GM23338 (cell line): ENCODE measurements at regions not wholly inside any gene's neighbourhood (a gene's known extent, or its start where the extent isn't known, plus 50 kb on each side); places are given as distances from the start of the nearest gene placed in this dataset.

ENCODE experiments used
- ATAC-seq: fragments of 200-7000 bp; cut with Tn5 transposase; 3 replicates; pipeline ENCODE4 v1.9.1; 2020
- DNase-seq: peaks from one replicate; pipeline ENCODE4 v3.0.0-alpha.2; 2015; ENCODE audit warnings: low spot score
- H2AFZ ChIP-seq: fragments of 200-600 bp; sonication (generic); 2 replicates; pipeline ENCODE4 v1.8.0; 2016; ENCODE audit warnings: antibody characterized with exemption, mild to moderate bottlenecking, moderate library complexity
- H3F3A ChIP-seq: fragments of 200-600 bp; sonication (generic); replicated peaks from 2 replicates; pipeline ENCODE4 v1.8.0; 2017; ENCODE audit warnings: antibody characterized with exemption, mixed run types, low read depth
- H3K27ac ChIP-seq: fragments of 200-600 bp; sonication (generic); 2 replicates; pipeline ENCODE4 v1.6.1; 2016; ENCODE audit warnings: low read depth
- H3K27me3 ChIP-seq: fragments of 200-600 bp; sonication (generic); 2 replicates; pipeline ENCODE4 v1.8.0; 2016; ENCODE audit warnings: mild to moderate bottlenecking, mixed run types, moderate library complexity; ENCODE audit not compliant: insufficient read depth
- H3K36me3 ChIP-seq: fragments of 200-600 bp; sonication (generic); 2 replicates; pipeline ENCODE4 v1.8.0; 2016; ENCODE audit warnings: mild to moderate bottlenecking; ENCODE audit not compliant: insufficient read depth
- H3K4me1 ChIP-seq: fragments of 200-600 bp; sonication (generic); 2 replicates; pipeline ENCODE4 v1.8.0; 2016; ENCODE audit warnings: mild to moderate bottlenecking, moderate library complexity; ENCODE audit not compliant: insufficient read depth
- H3K4me2 ChIP-seq: fragments of 200-600 bp; sonication (generic); 2 replicates; pipeline ENCODE4 v1.7.1; 2017; ENCODE audit warnings: mixed run types
- H3K4me3 ChIP-seq: fragments of 200-600 bp; sonication (generic); 2 replicates; pipeline ENCODE4 v1.6.1; 2016; ENCODE audit warnings: mixed run types
- H3K79me2 ChIP-seq: fragments of 200-600 bp; sonication (generic); replicated peaks from 2 replicates; pipeline ENCODE4 v1.8.0; 2017; ENCODE audit warnings: mild to moderate bottlenecking; ENCODE audit not compliant: insufficient read depth
- H3K9me2 ChIP-seq: fragments of 200-600 bp; sonication (generic); 2 replicates; pipeline ENCODE4 v1.8.0; 2017; ENCODE audit not compliant: insufficient read depth
- H4K20me1 ChIP-seq: fragments of 200-600 bp; sonication (generic); replicated peaks from 2 replicates; pipeline ENCODE4 v1.8.0; 2017; ENCODE audit warnings: mild to moderate bottlenecking; ENCODE audit not compliant: insufficient read depth
- H3K27ac Mint-ChIP-seq: 2 replicates; pipeline ENCODE4 v1.8.0; 2020; ENCODE audit warnings: inconsistent platforms, mild to moderate bottlenecking, moderate library complexity, mixed read lengths
- H3K27me3 Mint-ChIP-seq: 3 replicates; pipeline ENCODE4 v1.8.0; 2022; ENCODE audit warnings: low read depth, mild to moderate bottlenecking, moderate library complexity, mixed read lengths, inconsistent platforms; ENCODE audit not compliant: insufficient read depth, poor library complexity
- H3K36me3 Mint-ChIP-seq: 3 replicates; pipeline ENCODE4 v1.8.0; 2021; ENCODE audit warnings: low read depth, mild to moderate bottlenecking, inconsistent platforms, moderate library complexity, mixed read lengths
- H3K4me1 Mint-ChIP-seq: 3 replicates; pipeline ENCODE4 v1.8.0; 2020; ENCODE audit warnings: mild to moderate bottlenecking, inconsistent platforms, mixed read lengths
- H3K4me3 Mint-ChIP-seq: 3 replicates; pipeline ENCODE4 v1.8.0; 2021; ENCODE audit warnings: moderate library complexity, mild to moderate bottlenecking, inconsistent platforms, mixed read lengths
- H3K9me3 Mint-ChIP-seq: 3 replicates; pipeline ENCODE4 v1.8.0; 2020; ENCODE audit warnings: moderate library complexity, mild to moderate bottlenecking, inconsistent platforms, mixed read lengths
- EZH2 ChIP-seq: fragments of 200-600 bp; sonication (generic); IDR thresholded peaks from one replicate; pipeline ENCODE4 v1.8.0; 2017; ENCODE audit warnings: antibody characterized with exemption, mild to moderate bottlenecking, low read depth; ENCODE audit not compliant: unreplicated experiment
- NANOG ChIP-seq: IDR thresholded peaks from 2 replicates; pipeline ENCODE4 v1.6.1; 2016; ENCODE audit warnings: antibody characterized with exemption, borderline replicate concordance
- POLR2AphosphoS5 ChIP-seq: IDR thresholded peaks from 2 replicates; pipeline ENCODE4 v1.6.1; 2016; ENCODE audit warnings: antibody characterized with exemption, low read depth
- STAT1 ChIP-seq: IDR thresholded peaks from one replicate; pipeline ENCODE4 v1.6.1; 2016; ENCODE audit warnings: antibody characterized with exemption; ENCODE audit not compliant: unreplicated experiment
- ZNF114 ChIP-seq: fragments of 250-450 bp; sonication (Bioruptor Pico); IDR thresholded peaks from 2 replicates; pipeline ENCODE4 v1.5.0; 2020; ENCODE audit warnings: mild to moderate bottlenecking, moderate library complexity
- ZNF331 ChIP-seq: fragments of 250-450 bp; sonication (Bioruptor Pico); IDR thresholded peaks from 2 replicates; pipeline ENCODE4 v1.5.0; 2020; ENCODE audit warnings: low read depth, mild to moderate bottlenecking, moderate library complexity
- TF ChIP-seq, protein P1 (sequence below): fragments of 250-450 bp; sonication (Bioruptor Pico); IDR thresholded peaks from 2 replicates; pipeline ENCODE4 v1.5.0; 2020; ENCODE audit warnings: mild to moderate bottlenecking, moderate library complexity
- TF ChIP-seq, protein P2 (sequence below): IDR thresholded peaks from 2 replicates; pipeline ENCODE4 v1.6.1; 2016; ENCODE audit warnings: antibody characterized with exemption

DNA sequence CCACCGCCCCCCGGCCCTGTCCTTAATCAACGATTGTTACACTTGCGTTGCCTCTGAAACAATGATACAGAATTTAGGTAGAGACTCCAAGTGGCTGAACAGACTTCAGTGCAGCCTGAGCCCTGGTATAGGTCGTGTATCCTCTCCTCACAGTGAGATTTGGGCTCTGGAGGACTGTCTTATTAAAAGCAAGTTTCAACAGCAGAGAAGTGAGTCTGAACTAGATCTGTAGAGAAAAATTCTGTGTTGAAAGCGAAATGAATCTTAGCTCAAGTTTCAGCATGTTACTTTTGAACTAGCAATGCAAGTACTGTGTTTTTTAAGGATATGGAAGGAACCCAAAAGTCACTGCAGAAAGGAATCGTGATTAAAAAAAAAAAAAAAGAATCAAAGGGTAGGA is 103.1 kb downstream of the HOXA1 start (continued):
- TF ChIP-seq, protein P1, sequence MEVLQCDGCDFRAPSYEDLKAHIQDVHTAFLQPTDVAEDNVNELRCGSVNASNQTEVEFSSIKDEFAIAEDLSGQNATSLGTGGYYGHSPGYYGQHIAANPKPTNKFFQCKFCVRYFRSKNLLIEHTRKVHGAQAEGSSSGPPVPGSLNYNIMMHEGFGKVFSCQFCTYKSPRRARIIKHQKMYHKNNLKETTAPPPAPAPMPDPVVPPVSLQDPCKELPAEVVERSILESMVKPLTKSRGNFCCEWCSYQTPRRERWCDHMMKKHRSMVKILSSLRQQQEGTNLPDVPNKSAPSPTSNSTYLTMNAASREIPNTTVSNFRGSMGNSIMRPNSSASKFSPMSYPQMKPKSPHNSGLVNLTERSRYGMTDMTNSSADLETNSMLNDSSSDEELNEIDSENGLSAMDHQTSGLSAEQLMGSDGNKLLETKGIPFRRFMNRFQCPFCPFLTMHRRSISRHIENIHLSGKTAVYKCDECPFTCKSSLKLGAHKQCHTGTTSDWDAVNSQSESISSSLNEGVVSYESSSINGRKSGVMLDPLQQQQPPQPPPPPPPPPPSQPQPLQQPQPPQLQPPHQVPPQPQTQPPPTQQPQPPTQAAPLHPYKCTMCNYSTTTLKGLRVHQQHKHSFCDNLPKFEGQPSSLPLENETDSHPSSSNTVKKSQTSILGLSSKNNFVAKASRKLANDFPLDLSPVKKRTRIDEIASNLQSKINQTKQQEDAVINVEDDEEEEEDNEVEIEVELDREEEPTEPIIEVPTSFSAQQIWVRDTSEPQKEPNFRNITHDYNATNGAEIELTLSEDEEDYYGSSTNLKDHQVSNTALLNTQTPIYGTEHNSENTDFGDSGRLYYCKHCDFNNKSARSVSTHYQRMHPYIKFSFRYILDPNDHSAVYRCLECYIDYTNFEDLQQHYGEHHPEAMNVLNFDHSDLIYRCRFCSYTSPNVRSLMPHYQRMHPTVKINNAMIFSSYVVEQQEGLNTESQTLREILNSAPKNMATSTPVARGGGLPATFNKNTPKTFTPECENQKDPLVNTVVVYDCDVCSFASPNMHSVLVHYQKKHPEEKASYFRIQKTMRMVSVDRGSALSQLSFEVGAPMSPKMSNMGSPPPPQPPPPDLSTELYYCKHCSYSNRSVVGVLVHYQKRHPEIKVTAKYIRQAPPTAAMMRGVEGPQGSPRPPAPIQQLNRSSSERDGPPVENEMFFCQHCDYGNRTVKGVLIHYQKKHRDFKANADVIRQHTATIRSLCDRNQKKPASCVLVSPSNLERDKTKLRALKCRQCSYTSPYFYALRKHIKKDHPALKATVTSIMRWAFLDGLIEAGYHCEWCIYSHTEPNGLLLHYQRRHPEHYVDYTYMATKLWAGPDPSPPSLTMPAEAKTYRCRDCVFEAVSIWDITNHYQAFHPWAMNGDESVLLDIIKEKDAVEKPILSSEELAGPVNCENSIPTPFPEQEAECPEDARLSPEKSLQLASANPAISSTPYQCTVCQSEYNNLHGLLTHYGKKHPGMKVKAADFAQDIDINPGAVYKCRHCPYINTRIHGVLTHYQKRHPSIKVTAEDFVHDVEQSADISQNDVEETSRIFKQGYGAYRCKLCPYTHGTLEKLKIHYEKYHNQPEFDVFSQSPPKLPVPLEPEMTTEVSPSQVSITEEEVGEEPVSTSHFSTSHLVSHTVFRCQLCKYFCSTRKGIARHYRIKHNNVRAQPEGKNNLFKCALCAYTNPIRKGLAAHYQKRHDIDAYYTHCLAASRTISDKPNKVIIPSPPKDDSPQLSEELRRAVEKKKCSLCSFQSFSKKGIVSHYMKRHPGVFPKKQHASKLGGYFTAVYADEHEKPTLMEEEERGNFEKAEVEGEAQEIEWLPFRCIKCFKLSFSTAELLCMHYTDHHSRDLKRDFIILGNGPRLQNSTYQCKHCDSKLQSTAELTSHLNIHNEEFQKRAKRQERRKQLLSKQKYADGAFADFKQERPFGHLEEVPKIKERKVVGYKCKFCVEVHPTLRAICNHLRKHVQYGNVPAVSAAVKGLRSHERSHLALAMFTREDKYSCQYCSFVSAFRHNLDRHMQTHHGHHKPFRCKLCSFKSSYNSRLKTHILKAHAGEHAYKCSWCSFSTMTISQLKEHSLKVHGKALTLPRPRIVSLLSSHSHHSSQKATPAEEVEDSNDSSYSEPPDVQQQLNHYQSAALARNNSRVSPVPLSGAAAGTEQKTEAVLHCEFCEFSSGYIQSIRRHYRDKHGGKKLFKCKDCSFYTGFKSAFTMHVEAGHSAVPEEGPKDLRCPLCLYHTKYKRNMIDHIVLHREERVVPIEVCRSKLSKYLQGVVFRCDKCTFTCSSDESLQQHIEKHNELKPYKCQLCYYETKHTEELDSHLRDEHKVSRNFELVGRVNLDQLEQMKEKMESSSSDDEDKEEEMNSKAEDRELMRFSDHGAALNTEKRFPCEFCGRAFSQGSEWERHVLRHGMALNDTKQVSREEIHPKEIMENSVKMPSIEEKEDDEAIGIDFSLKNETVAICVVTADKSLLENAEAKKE (CRISPR knock-in tag): no peak
- TF ChIP-seq EZH2 (no peak), STAT1 (no peak)

DNA sequence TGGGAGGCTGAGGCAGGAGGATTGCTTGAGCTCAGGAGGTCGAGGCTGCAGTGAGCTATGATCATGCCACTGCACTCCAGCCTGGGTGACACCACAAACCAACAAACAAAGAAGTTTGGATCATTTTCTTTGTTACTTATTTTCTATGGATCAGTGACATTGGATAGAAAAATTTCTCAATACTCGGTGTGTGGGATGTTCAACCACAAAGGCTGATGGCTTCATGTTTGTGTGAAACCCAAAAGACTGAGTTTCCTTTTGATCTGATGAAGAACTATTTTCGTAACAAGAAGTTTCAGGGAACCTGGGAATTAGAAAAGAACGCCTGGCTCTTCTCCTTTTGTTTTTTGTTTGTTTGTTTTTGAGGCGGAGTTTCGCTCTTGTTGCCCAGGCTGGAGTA is 104.0 kb downstream of the HOXA1 start:
- Histone ChIP-seq H2AFZ (no peak overlapping the region), H3K4me3 (no peak overlapping the region), H3K27ac (no peak overlapping the region), H3K79me2 (no peaks in the 10 kb centered on the region), H4K20me1 (0 out of 2 replicates have a peak, but pooled peaks cover 5% of the 10 kb centered on the region), H3F3A (no peaks in the 10 kb centered on the region), H3K4me1 (peaks cover 14% of the 10 kb centered on the region; the same call in 1 of the 2 replicates), H3K27me3 (peaks cover 45% of the 10 kb centered on the region), H3K9me2 (no peaks in the 10 kb centered on the region), H3K36me3 (no peaks in the 10 kb centered on the region), H3K4me2 (no peak overlapping the region)
- no peaks in the 10 kb centered on the region for H3K36me3 Mint-ChIP-seq
- DNase-seq (no peak), ATAC-seq (no peak)
- no peaks in the 10 kb centered on the region; the same call in 2 of the 3 replicates for H3K9me3 Mint-ChIP-seq
- no peak overlapping the region for H3K27ac Mint-ChIP-seq
- H3K27me3 Mint-ChIP-seq: peaks cover 37% of the 10 kb centered on the region
- no peak overlapping the region for H3K4me3 Mint-ChIP-seq
- H3K4me1 Mint-ChIP-seq: peaks cover 12% of the 10 kb centered on the region
- TF ChIP-seq ZNF331 (no peak), POLR2AphosphoS5 (no peak), ZNF114 (CRISPR knock-in tag) (no peak), NANOG (no peak)
- TF ChIP-seq, protein P1 (CRISPR knock-in tag): no peak
- TF ChIP-seq, protein P2, sequence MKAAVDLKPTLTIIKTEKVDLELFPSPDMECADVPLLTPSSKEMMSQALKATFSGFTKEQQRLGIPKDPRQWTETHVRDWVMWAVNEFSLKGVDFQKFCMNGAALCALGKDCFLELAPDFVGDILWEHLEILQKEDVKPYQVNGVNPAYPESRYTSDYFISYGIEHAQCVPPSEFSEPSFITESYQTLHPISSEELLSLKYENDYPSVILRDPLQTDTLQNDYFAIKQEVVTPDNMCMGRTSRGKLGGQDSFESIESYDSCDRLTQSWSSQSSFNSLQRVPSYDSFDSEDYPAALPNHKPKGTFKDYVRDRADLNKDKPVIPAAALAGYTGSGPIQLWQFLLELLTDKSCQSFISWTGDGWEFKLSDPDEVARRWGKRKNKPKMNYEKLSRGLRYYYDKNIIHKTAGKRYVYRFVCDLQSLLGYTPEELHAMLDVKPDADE: no peak
